ENCODE measurements at regions not wholly inside any gene's neighbourhood (a gene's known extent, or its start where the extent isn't known, plus 50 kb on each side); places are given as distances from the start of the nearest gene placed in this dataset.

- no peak for DNase-seq
These were observed 107.7 kb downstream of the SMIM20 start for GRCh38 chr4:26021417-26022345.

DNA sequence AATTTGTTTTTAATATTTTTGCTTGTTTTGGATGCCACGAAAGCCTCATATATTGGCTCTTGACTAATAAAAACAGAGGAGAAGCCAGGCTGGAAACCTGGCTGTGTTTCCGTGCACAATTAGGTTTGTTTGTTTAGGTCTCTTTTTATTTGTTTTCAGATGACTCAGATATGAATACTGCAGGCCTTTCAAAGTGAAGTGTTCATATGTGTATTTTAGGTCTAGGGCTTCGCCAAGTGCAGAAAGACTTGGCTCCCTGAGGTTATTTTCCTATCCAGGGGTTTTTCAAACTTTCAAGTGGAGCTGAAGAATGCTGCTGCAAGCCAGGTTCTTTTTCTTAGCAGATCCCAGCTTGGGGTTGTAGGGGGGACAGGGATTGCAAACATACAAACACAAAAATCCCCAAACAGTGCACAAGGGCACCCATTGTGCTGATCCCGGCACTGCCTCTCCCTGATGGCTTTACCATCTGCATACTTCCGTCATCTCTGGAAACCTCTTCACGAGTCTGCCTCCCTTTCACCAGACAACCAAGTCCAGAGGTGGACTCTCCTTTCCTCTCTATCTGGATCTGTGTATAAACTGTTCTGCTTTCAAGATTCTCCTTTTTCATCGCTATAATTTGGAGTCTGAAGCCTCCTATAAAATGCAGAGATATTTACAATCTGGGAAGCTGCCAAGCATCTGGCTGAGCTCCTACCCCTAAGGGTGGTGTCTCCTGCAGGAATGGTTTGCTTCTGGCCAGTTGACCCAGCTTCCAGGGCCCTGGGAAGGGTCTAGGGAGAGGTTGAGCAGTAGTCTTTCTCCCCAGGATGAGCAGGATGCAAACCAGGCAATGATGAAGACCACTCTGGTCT lies 108.6 kb downstream of the SMIM20 start:
- no peak for DNase-seq

- no peak for DNase-seq
These were observed 109.4 kb downstream of the SMIM20 start for GRCh38 chr4:26023203-26023972.

- DNase-seq = no peak
These were observed 110.1 kb downstream of the SMIM20 start for GRCh38 chr4:26024079-26024478.

DNA sequence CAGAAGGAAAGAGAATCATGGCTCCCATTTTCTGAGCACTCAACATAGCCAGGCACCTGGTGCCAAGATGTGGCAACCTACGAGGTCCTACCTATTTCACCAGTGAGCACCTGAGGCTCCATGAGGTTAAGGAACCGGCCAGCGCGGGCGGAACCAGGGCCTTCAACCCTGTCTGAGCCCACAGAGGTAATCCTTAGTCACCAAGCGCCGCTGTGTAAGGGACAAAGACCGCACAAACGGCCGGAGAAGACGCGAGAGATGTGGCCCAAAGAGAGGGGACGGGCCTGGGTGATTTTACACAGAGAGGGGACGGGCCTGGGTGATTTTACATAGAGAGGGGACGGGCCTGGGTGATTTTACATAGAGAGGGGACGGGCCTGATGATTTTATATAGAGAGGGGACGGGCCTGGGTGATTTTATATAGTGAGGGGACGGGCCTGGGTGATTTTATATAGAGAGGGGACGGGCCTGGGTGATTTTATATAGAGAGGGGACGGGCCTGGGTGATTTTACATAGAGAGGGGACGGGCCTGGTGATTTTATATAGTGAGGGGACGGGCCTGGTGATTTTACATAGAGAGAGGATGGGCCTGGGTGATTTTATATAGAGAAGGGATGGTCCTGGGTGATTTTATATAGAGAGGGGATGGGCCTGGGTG lies 114.2 kb downstream of the SMIM20 start:
- no peak for DNase-seq

DNA sequence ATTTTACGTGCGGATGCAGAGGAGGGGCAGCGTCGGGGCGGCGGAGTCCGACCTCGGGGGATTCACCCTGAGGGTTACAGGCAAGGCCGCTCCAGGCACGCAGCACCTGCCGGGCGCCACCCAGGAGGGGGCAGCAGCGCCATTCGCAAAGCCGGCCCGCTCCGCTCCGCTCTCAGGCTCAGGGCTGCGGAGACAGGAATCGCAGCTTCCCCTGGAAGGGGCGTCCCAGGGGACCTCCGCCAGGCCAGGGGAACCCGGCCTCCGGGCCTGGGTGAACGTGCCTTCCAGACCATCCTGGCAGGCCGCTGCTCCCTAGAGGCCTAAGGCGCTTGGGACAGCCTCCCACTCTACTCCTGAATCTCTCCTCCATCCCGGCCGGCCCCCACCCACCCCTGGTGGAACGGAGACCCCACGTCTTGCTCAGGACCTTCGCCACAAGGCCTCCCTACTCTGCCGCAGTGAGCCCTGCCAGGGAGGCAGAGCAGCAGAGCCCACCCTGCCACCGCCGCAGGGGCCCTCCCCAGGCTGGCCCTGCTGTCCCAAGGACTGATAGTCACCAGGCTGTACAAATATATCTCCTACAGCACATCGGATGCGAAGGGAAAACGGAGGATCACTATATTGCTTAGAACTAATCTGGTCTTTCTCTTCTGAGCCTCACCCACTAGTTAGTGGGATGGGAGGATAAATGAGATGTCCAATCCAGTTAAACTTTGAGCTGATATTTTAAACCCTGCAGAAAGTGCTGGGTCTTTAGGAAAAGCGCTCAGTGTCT lies 115.0 kb downstream of the SMIM20 start:
- no peak for DNase-seq

DNA sequence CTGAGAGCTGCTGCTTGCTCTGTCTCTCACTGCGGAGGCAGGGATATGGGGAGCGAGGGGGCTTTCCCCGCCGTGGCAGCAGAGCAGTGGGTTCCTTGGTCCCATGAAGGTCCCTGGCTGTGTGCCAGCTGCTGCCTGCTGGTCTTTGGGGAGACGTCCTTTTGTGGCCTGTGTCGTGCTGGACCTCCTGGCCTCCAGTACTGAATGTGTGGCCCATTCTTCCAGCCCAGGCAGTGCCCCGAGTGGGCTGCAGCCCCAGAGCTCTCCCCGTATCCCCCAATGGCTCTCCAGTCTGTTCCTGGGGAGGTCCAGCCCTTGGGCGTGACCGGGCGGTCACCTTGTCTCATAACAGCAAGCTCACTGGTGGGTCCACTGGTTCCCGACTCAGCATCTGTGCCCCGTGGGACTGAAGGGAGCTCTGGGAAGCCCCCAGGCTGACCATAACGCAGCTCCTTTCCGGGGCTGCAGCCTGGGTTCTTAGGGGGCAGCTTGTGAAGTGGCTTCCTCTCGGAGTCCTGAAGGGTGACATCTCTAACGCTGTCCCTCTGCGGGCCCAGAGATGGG lies 115.6 kb downstream of the SMIM20 start:
- no peak for DNase-seq

- no peak for DNase-seq
These were observed 116.2 kb downstream of the SMIM20 start for GRCh38 chr4:26030260-26030667.

DNA sequence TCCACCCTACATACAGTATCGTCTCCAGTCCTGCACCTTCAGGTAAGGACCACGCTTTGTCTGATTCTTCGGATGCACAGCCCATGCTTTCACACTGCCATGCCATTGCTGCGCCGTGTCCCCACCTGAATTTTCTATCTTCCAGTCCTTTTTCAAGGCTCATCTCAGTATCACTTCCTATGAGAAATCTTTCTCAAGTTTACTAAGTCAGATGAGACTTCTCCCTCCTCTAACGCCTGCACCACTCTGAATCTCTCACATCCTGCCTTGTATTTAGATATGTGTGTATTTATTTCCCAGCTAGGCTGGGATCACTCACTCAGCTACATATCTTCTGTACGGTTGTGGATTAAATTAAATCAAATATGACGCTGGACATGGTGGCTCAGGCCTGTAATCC lies 116.8 kb downstream of the SMIM20 start:
- no peak for DNase-seq

- DNase-seq = no peak
These were observed 117.7 kb downstream of the SMIM20 start for GRCh38 chr4:26031704-26032103.

DNA sequence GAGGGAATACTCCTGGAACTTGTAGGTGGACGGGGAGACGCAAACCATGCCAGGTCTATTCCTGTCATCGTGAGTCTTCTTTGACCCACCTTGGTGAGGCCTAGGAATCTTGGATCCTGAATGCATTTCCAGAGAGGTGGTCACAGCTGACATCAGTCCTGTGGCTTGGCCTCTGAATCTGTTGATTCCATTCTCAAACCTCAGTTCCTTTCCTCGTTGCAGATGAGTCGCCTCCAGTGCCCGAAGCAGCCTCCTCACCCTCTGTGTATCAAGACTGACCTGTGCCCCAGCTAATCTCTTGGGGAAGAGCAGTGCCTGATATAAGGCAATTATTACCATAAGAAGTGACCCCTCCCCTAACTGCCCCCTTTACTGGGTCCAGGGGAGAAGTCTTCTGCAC lies 118.1 kb downstream of the SMIM20 start:
- no peak for DNase-seq

- DNase-seq = no peak
These were observed 118.8 kb downstream of the SMIM20 start for GRCh38 chr4:26032630-26033317.

GRCh38 chr4:26033389-26033788 lies 119.4 kb downstream of the SMIM20 start:
- DNase-seq = no peak

DNA sequence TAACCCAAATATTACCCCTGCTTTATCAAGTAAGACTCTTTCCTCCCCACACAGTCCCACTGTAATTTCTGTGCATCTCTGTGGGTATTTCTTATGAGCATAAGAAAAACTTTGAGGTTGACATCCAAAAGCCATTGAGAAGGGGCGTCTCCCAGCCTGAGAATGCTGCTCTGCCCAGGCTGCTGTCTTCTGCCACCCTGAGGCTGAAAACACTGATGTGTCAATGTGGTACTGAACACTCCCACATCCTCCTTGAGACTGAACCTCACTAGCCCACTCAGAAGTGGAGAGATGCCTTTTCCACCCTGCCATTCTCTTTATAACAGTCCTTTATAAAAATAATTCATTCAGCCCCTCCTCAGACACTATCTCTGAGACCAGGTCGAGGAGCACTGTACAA lies 120.8 kb downstream of the SMIM20 start:
- no peak for DNase-seq

DNA sequence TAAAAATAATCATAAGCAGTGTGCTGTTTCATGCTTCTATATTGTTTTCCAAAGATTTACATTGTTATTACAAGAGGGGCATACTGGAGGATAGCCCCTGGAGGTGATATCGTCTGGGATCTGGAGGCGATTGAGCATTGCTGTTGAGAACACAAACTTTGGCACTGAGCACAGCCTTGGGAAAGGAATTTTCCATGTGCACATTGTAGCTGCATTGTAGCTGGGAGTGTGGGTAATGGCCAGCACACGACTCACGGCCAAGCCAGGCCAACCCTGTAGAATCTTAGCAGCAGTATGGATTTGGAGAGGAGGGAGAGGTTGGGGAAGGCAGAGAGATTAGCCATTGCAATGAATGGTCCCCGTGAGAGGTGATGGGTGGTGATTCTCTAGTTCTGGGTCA lies 121.9 kb downstream of the SMIM20 start:
- no peak for DNase-seq

- DNase-seq = no peak
These were observed 125.8 kb downstream of the SMIM20 start for GRCh38 chr4:26039639-26040359.

DNA sequence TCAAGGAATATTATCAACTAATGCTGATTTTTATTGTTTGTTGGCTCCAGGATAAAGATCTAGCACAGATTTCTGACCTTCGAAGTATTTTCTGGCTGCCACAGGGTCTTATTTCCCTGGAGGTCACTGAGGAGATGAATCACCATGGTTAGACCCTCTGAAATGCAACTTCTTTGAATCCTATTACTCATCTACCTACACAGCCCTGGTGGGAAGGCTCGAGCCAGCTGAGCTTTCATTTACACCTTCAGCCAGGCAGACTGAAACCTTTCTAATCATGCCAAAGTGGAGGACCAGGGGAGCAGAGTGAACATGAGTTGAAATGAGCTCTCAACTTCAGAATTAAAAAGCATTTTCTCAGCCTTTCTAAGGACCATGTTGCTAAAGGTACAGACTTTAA lies 130.5 kb downstream of the SMIM20 start:
- DNase-seq = no peak

GRCh38 chr4:26044983-26045382 lies 131.0 kb downstream of the SMIM20 start:
- no peak for DNase-seq

GRCh38 chr4:26047795-26048194 lies 133.8 kb downstream of the SMIM20 start:
- DNase-seq = no peak

- DNase-seq = no peak
These were observed 134.4 kb downstream of the SMIM20 start for GRCh38 chr4:26048378-26048882.

Measured in NCI-H2171 treated with DMSO at 0.1 percent for 48 hours (cell line).